ENCODE measurements at regions not wholly inside any gene's neighbourhood (a gene's known extent, or its start where the extent isn't known, plus 50 kb on each side); places are given as distances from the start of the nearest gene placed in this dataset.

- TF ChIP-seq CTCF (IDR thresholded peaks at IDR 0.05; ENCODE audit: low read depth, low read length, poor library complexity, severe bottlenecking) = no peak
- no peak for TF ChIP-seq EZH2phosphoT487 (IDR thresholded peaks at IDR 0.05; ENCODE audit: borderline replicate concordance, low read length)
Observed at GRCh38 chr1:218025454-218025853, 259.6 kb upstream of the RRP15 start.
